H1 (cell line): ENCODE measurements at regions not wholly inside any gene's neighbourhood (a gene's known extent, or its start where the extent isn't known, plus 50 kb on each side); places are given as distances from the start of the nearest gene placed in this dataset.

Source experiments
- NANOG ChIP-seq: IDR thresholded peaks from 2 replicates; pipeline ENCODE4 v1.6.1; 2011; ENCODE audit warnings: low read length, low read depth, mild to moderate bottlenecking, inconsistent platforms; ENCODE audit not compliant: insufficient read depth, poor library complexity, severe bottlenecking
- TF ChIP-seq, protein P1 (sequence below): fragments of 300-600 bp; sonication (generic); IDR thresholded peaks from 2 replicates; pipeline ENCODE4 v1.7.1; 2012; ENCODE audit warnings: low read length, moderate library complexity, mild to moderate bottlenecking, inconsistent platforms; ENCODE audit not compliant: insufficient replicate concordance

DNA sequence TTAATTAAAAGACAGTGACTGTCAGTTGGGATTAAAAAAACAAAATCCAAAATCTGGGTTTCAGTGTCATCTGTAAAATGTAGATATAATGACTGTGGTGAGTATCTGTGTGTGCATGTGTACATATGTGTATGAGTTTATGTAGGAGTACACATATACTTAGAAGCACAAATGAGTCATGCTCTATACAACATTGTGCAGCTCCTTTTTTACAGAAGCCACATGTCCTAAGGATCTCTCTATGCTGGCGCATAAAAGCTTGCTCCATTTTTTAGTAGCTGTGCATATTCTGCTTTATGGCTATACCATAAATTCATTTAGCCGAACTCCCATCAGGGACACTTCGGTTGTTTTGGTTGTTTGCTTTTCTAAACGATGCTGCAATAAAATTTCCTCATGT is 125.2 kb upstream of the EEF2KMT start (continued):
- TF ChIP-seq, protein P1, sequence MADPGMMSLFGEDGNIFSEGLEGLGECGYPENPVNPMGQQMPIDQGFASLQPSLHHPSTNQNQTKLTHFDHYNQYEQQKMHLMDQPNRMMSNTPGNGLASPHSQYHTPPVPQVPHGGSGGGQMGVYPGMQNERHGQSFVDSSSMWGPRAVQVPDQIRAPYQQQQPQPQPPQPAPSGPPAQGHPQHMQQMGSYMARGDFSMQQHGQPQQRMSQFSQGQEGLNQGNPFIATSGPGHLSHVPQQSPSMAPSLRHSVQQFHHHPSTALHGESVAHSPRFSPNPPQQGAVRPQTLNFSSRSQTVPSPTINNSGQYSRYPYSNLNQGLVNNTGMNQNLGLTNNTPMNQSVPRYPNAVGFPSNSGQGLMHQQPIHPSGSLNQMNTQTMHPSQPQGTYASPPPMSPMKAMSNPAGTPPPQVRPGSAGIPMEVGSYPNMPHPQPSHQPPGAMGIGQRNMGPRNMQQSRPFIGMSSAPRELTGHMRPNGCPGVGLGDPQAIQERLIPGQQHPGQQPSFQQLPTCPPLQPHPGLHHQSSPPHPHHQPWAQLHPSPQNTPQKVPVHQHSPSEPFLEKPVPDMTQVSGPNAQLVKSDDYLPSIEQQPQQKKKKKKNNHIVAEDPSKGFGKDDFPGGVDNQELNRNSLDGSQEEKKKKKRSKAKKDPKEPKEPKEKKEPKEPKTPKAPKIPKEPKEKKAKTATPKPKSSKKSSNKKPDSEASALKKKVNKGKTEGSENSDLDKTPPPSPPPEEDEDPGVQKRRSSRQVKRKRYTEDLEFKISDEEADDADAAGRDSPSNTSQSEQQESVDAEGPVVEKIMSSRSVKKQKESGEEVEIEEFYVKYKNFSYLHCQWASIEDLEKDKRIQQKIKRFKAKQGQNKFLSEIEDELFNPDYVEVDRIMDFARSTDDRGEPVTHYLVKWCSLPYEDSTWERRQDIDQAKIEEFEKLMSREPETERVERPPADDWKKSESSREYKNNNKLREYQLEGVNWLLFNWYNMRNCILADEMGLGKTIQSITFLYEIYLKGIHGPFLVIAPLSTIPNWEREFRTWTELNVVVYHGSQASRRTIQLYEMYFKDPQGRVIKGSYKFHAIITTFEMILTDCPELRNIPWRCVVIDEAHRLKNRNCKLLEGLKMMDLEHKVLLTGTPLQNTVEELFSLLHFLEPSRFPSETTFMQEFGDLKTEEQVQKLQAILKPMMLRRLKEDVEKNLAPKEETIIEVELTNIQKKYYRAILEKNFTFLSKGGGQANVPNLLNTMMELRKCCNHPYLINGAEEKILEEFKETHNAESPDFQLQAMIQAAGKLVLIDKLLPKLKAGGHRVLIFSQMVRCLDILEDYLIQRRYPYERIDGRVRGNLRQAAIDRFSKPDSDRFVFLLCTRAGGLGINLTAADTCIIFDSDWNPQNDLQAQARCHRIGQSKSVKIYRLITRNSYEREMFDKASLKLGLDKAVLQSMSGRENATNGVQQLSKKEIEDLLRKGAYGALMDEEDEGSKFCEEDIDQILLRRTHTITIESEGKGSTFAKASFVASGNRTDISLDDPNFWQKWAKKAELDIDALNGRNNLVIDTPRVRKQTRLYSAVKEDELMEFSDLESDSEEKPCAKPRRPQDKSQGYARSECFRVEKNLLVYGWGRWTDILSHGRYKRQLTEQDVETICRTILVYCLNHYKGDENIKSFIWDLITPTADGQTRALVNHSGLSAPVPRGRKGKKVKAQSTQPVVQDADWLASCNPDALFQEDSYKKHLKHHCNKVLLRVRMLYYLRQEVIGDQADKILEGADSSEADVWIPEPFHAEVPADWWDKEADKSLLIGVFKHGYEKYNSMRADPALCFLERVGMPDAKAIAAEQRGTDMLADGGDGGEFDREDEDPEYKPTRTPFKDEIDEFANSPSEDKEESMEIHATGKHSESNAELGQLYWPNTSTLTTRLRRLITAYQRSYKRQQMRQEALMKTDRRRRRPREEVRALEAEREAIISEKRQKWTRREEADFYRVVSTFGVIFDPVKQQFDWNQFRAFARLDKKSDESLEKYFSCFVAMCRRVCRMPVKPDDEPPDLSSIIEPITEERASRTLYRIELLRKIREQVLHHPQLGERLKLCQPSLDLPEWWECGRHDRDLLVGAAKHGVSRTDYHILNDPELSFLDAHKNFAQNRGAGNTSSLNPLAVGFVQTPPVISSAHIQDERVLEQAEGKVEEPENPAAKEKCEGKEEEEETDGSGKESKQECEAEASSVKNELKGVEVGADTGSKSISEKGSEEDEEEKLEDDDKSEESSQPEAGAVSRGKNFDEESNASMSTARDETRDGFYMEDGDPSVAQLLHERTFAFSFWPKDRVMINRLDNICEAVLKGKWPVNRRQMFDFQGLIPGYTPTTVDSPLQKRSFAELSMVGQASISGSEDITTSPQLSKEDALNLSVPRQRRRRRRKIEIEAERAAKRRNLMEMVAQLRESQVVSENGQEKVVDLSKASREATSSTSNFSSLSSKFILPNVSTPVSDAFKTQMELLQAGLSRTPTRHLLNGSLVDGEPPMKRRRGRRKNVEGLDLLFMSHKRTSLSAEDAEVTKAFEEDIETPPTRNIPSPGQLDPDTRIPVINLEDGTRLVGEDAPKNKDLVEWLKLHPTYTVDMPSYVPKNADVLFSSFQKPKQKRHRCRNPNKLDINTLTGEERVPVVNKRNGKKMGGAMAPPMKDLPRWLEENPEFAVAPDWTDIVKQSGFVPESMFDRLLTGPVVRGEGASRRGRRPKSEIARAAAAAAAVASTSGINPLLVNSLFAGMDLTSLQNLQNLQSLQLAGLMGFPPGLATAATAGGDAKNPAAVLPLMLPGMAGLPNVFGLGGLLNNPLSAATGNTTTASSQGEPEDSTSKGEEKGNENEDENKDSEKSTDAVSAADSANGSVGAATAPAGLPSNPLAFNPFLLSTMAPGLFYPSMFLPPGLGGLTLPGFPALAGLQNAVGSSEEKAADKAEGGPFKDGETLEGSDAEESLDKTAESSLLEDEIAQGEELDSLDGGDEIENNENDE, result no peak
- TF ChIP-seq NANOG, result no peak
